ENCODE measurements at regions not wholly inside any gene's neighbourhood (a gene's known extent, or its start where the extent isn't known, plus 50 kb on each side); places are given as distances from the start of the nearest gene placed in this dataset.

DNA sequence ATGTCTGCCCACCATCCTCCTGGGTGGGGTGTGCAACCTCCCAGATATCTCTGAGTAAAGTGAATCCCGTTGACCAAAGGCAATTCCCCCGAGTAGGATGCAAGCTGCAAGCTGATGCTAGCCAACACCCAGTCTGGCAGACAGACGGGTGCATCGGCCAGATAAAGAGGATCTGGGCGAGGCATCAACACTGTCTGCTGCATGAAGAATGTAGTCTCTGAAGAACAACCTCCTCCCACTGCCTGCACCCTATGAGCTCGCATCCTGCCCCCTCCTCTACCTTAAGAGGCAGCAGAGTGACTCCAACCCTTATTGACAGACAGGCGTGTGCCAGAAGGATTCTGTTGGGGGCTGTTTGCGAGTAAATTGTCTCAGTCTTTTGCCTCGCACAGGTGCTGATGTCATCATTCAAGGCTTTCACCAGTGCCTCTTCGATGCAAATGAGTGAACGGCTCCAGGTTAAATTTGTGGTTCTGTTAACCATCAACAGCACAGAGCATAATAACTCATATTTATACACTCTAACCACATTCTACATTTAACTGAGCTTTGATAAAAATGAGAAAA, 546.9 kb downstream of the BCOR start:
- TF ChIP-seq, protein P1, sequence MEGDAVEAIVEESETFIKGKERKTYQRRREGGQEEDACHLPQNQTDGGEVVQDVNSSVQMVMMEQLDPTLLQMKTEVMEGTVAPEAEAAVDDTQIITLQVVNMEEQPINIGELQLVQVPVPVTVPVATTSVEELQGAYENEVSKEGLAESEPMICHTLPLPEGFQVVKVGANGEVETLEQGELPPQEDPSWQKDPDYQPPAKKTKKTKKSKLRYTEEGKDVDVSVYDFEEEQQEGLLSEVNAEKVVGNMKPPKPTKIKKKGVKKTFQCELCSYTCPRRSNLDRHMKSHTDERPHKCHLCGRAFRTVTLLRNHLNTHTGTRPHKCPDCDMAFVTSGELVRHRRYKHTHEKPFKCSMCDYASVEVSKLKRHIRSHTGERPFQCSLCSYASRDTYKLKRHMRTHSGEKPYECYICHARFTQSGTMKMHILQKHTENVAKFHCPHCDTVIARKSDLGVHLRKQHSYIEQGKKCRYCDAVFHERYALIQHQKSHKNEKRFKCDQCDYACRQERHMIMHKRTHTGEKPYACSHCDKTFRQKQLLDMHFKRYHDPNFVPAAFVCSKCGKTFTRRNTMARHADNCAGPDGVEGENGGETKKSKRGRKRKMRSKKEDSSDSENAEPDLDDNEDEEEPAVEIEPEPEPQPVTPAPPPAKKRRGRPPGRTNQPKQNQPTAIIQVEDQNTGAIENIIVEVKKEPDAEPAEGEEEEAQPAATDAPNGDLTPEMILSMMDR (IDR thresholded peaks at IDR 0.05; ENCODE audit: poor library complexity, severe bottlenecking), result no peak
- no peak for TF ChIP-seq TAF1 (IDR thresholded peaks at IDR 0.05; ENCODE audit: low read depth)
- no peak for TF ChIP-seq POLR2AphosphoS5 (IDR thresholded peaks at IDR 0.05)
- TF ChIP-seq EP300 (conservative IDR thresholded peaks at IDR 0.05; ENCODE audit: poor library complexity, severe bottlenecking), result no peak
- no peak for TF ChIP-seq EZH2 (IDR thresholded peaks at IDR 0.05; ENCODE audit: borderline replicate concordance, insufficient read depth, low read length, poor library complexity, severe bottlenecking)
- no peak for TF ChIP-seq RAD21 (conservative IDR thresholded peaks at IDR 0.05)
- TF ChIP-seq, protein P2, sequence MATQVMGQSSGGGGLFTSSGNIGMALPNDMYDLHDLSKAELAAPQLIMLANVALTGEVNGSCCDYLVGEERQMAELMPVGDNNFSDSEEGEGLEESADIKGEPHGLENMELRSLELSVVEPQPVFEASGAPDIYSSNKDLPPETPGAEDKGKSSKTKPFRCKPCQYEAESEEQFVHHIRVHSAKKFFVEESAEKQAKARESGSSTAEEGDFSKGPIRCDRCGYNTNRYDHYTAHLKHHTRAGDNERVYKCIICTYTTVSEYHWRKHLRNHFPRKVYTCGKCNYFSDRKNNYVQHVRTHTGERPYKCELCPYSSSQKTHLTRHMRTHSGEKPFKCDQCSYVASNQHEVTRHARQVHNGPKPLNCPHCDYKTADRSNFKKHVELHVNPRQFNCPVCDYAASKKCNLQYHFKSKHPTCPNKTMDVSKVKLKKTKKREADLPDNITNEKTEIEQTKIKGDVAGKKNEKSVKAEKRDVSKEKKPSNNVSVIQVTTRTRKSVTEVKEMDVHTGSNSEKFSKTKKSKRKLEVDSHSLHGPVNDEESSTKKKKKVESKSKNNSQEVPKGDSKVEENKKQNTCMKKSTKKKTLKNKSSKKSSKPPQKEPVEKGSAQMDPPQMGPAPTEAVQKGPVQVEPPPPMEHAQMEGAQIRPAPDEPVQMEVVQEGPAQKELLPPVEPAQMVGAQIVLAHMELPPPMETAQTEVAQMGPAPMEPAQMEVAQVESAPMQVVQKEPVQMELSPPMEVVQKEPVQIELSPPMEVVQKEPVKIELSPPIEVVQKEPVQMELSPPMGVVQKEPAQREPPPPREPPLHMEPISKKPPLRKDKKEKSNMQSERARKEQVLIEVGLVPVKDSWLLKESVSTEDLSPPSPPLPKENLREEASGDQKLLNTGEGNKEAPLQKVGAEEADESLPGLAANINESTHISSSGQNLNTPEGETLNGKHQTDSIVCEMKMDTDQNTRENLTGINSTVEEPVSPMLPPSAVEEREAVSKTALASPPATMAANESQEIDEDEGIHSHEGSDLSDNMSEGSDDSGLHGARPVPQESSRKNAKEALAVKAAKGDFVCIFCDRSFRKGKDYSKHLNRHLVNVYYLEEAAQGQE (IDR thresholded peaks at IDR 0.05; ENCODE audit: borderline replicate concordance), result no peak
